GM18873 (cell line): ENCODE measurements at regions not wholly inside any gene's neighbourhood (a gene's known extent, or its start where the extent isn't known, plus 50 kb on each side); places are given as distances from the start of the nearest gene placed in this dataset.
"Not testable (repeated sequence)": the region's sequence is repeated elsewhere in the genome, so short reads cannot be mapped to it uniquely, and the experiment has no call there.

Experiments
- ATAC-seq: cut with Tn5 transposase; IDR thresholded peaks from one replicate; pipeline ENCODE4 v1.9.1; 2021; ENCODE audit warnings: mild to moderate bottlenecking, moderate library complexity, moderate number of reproducible peaks; ENCODE audit not compliant: unreplicated experiment, low FRiP score

DNA sequence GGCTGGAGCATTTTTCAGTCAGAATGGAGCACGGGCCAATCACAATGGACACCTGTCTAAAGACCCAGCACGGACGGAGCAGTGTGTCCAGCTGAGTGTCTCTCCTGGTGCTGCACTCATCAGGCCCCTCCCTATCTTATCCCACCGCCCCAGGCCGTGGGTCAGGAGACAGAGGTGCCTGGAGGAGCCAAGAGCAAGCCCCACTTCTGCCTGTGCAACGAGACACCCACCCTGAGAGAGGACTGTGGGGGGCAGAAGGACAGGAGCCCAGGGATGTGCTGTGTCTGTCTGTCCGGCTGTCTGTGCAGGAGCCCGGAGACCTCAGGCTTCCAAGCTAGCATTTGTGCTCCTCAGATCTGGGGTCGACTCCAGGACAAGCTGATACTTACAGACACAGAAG, 69.6 kb upstream of the SFSWAP start:
- ATAC-seq, result no peak

DNA sequence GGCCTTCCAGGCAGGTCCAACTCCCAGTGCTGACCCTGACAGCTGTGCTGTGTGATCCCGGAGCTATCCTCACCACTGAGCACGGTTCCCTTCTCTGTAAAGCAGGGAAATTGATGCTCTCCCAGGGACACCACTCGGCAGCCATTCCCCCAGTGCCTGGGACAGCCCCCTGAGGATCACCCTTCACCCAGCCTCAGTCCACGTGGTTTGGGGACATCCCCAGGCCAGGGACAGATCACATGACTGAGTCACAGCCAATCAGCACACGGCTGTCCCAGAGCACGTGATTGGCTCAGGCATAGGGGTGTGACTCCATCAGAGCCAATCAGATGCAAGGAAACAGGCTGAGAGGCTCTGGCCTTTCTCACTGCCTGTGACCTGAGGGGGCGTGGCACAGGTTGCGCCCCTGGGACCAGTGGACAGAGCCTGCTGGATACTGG, 68.8 kb upstream of the SFSWAP start:
- ATAC-seq, result no peak

DNA sequence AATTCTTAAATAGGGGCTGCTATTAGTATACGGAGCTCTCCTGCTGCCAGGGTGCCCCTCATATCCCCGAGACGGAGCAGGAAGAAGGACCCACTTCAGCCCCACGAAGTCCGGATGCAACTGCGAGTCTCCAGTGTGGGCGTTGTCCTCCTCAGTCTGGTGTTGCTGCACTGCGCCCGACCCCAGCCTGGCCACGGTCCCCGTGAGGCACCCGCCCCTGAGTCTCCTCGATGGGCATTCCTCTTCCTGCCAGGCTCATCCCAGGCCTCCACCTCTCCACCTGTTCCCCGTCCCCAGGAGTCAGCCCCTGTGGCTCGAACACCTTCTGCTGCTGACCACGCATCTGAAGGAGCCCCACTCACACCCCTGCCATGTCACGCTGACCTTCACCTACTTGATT, 68.1 kb upstream of the SFSWAP start:
- ATAC-seq, result no peak

DNA sequence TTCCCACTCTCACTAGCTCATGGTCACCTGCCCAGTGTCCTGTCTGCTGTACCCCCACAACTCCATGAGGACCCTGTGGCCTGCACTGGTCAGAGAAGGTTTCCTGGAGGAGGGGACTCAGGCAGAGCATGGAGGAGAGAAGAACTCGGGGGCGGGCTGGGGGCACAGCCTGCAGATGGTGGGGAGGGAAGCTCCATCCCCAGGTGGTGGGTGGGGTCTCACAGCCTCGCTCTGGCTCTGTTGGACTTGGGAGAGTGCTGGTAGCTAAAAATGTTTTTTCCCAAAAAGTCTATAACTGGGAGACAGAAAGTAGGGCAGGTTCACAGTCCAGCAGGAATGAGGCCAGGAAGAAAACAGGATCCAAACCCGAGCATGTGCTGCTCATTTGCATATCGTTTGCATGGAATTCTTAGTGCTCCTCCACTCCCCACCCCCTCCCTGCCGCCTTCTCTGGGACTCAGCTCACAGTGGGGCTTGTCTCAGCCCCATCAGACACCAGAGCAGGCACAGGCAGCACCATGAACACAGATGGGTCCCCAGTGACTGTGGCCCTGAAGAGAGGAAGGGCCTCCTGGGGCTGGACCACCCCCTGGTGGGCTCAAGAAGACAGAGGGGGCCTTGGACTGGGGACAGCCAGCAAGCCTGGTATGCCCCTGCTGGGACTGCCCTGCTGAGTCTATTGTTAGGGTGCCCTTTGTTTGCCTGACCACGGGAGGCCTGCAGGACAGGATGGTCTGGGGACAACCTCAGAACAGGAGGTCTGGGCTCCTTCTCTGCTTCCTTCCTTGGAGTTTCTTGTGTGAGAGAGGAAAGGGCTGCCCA, 67.0 kb upstream of the SFSWAP start:
- ATAC-seq, result no peak

DNA sequence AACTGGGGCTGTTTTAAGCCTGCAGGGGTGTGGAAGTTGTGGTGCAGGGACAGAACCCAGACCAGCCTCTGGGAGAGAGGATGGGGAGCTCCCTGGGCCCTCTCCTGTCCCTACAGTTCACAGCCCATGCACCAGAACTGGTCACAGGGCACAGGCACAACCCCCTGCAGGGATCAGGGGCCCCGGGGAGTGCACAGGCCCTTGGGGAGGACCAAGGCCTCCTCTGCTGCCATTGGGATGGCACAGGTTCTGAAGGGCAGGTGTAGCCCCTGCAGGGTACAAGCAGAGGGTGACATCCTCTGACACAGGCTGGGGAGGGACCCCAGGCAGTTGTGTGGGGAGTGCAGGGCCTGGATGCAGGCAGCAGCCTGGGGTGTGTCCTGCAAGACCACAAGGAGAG, 66.4 kb upstream of the SFSWAP start:
- ATAC-seq, result no peak

DNA sequence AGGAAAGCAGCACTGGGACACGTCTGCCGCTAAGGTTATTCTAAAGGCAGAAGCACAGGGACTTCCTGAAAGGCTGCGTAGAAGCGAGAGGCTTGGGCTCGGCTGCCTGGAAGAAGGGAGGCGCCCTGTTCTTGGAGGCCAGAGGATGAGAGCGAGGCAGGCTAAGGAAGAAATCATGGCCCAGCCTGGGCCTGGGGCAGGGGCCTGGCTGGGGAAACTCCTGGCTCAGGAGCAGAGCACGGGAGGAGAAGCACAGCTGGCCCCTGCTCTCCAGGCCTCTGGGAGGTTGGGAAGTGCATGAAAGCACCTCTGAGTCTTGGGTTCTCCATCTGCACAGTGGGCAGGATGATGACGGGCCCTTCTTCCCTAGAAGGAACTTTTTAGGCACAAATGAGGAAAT, 66.0 kb upstream of the SFSWAP start:
- not testable (repeated sequence) for ATAC-seq

DNA sequence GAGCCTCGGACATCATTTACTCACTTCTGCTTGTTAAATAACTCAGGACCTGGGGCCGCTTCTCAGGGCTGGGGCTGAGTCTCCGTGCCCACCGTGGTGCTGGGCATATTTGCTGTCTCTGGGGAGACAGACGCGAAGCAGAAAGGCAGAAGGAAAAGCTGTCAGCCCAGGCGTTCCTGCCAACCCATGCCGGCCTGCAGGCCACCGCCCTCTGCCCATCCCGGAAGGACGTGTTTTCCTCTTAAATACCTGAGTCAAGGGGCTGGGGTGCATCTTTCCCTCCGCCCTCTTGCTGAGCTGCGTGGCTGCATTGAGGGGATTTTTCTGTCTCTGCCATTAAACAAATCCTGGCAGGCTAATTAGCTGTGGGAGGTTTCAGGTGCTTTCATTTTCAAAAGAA, 65.3 kb upstream of the SFSWAP start:
- not testable (repeated sequence) for ATAC-seq

DNA sequence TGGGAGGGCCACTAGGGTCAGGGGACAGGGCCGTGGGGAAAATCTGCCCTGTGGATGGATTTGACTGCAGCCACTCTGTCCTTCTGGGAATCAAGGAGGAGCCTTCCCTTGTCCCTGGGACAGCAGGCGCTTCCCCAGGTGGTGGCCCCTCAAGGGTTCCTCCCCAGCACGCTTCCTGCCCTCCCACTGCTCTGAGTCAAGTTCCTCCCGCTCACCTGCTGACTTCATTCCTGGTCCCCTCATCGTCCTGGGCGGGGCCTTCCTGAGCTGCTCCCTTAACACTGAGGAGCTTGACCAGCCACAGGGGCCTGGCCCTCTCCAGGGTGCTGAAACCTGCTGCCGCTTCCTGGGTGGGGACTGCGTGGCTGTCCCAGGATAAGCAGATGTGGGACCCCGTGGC, 64.4 kb upstream of the SFSWAP start:
- not testable (repeated sequence) for ATAC-seq

DNA sequence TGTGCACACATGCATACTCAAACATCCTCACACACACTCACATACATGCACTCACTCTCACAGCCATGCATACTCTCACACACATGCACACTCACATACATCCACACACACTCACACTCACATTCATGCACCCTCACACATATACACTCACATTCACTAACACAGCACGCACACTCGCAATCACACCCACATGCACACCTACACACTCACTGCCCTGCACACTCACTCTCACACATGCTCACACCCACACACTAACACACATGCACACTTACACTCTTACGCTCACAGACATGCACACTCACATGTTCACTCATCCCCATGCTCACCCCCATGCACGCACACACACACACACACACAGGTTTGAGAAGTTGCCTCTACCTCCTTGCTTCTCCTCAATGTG, 63.2 kb upstream of the SFSWAP start:
- no peak for ATAC-seq

DNA sequence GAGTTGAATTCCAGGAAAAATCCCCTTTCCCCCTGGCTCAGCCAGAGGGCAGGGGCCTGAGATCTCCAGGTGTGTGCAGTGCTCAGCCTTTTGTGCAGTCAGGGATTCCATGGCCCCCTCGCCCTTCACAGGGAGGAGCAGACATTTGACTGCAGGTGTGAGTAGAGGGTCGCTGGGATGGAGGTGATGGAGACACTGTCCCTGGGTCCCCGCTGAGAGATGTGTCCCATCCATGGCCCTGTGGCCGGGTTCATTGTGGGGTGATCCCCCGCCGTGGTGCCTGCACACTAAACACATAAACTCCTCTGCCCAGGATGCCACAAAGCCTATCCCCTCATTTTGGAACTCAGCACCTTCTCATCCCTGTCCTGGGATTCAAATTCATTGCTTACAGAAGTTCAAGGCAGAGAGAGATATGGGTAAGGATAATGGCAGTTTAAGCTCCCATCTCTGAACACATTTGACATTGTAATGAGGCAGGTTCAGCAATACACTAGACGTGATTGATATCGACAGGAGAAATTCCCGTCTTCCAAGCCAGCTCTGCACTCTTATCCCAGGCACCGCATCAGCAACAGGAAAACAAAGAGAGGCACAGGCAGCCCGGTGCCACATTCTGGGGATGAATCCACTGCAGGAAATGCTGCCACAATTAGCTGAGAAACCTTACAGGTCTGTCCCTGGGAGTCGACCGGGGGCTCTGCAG, 55.3 kb upstream of the SFSWAP start:
- not testable (repeated sequence) for ATAC-seq

DNA sequence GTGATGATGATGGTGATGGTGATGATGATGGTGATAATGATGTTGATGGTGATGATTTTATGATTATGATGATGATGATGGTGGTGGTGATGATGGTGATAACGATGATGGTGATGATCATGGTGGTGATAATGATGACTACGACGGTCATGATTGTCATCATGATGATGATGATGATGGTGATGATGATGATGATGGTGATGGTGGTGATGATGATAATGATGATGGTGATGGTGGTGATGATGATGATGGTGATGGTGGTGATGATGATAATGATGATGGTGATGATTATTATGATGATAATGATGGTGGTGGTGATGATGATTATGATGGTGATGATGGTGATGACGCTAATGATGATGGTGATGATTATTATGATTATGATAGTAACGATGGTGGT, 54.1 kb upstream of the SFSWAP start:
- ATAC-seq, result not testable (repeated sequence)

DNA sequence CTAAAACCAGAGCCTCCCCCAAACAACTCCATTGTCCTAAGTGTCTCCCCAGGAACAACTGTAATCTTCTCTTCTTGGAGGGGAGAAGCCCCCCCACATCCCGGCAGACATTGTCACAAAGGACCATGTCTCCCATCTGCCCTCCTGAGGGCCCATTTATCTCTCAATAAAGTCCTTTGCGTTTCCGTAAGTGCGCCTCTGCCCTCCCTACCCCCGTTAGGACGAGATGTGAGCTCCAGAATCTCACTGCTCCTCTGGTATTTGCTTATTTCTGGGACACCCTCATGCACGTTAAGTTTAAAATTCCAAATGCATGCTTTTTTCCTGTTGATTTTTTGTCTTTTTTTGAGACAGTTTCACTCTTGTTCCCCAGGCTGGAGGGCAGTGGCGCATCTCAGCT, 52.3 kb upstream of the SFSWAP start:
- ATAC-seq, result not testable (repeated sequence)

DNA sequence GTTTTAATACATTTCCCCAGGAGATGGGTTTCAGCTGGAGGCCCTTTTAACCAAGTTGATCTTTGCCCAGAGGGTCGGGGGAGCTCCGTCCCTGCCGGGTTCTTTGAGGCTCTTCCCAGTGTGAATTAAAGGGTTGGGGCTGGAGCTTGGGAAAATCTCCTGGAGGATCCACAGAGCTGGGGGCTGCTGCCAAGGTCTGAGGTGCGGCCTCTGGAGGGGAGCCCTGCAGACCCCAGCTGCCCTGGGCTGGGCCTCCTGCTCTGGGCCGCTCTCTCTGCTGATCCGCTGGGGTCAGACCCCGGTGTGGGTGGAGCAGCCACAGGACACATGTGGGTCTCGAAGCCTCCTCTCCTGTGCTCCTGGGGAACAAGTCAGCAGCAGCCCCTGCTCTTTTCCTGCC, 51.4 kb upstream of the SFSWAP start:
- not testable (repeated sequence) for ATAC-seq

DNA sequence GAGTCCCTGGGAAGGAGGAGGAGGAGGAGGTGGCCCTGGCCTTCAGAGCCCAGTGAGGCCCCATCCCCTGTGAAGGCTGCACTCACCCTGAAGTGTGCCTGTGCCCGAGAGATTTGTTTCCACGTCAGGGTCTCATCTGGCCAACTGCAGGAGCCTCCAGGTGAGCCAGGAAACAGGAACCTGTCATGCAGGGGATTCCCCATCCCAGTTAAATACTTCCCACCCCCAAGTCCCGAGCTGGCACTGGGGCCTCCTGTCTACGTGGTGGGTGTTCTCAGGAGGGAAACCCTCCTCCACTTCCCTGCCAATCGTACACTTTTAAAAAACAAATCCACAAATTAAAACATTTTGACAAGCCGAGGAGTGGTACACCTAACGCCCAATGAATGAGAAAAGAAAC, 50.9 kb upstream of the SFSWAP start:
- ATAC-seq, result not testable (repeated sequence)

DNA sequence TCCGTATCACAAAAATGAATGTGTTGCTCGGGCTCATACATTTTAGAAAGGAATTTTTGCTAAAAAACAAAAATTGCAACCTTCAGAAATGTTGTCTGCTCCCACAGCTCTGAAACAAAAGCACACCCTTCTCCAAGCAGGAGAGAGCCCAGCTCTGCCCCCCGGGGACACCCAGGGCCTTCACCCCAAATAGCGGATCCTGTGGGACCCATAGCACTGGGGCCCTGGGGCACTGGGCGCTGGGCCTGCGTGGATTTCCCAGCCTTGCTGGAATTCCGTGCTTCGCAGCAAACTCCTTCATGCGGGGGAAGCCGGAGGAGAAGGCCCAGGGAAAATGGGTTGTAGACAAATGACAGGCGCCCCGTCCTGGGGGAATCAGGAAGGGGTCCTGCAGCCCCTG, 50.5 kb upstream of the SFSWAP start:
- ATAC-seq, result not testable (repeated sequence)
